Activated naive CD4-positive, alpha-beta T cell treated with anti-CD3 and anti-CD28 coated beads for 36 hours (primary cell): ENCODE measurements at regions not wholly inside any gene's neighbourhood (a gene's known extent, or its start where the extent isn't known, plus 50 kb on each side); places are given as distances from the start of the nearest gene placed in this dataset.
"Not testable (repeated sequence)": the region's sequence is repeated elsewhere in the genome, so short reads cannot be mapped to it uniquely, and the experiment has no call there.

Experiments used
- CTCF ChIA-PET: fragments of 350-600 bp; sonication (Branson Sonifier 250); formaldehyde crosslinking; loops from one replicate; lab custom pipeline; 2021; ENCODE audit warnings: antibody characterized with exemption; lab: Charles Lee
- DNase-seq: peaks from one replicate; pipeline ENCODE4 v3.0.0-alpha.2; 2020
- H3K27ac Mint-ChIP-seq: one replicate; pipeline ENCODE4 v1.8.0; 2021; ENCODE audit warnings: mild to moderate bottlenecking, mixed read lengths
- H3K27me3 Mint-ChIP-seq: one replicate; pipeline ENCODE4 v1.8.0; 2021; ENCODE audit warnings: low read depth, mixed read lengths
- H3K36me3 Mint-ChIP-seq: one replicate; pipeline ENCODE4 v1.8.0; 2021; ENCODE audit warnings: low read depth, mixed read lengths
- H3K4me1 Mint-ChIP-seq: one replicate; pipeline ENCODE4 v1.8.0; 2021; ENCODE audit warnings: low read depth, mixed read lengths
- H3K4me3 Mint-ChIP-seq: one replicate; pipeline ENCODE4 v1.8.0; 2021; ENCODE audit warnings: mild to moderate bottlenecking, moderate library complexity, mixed read lengths
- H3K9me3 Mint-ChIP-seq: one replicate; pipeline ENCODE4 v1.8.0; 2021; ENCODE audit warnings: mixed read lengths
- intact Hi-C: fragments of 100-400 bp; cut with micrococcal nuclease; formaldehyde crosslinking; loops from one replicate; pipeline ENCODE4 v1.15.1; 2023

- DNase-seq, H3K4me3 Mint-ChIP-seq, H3K4me1 Mint-ChIP-seq, H3K36me3 Mint-ChIP-seq, H3K27ac Mint-ChIP-seq, intact Hi-C loops, CTCF ChIA-PET: not testable (repeated sequence)
- peaks cover 23% of the 10 kb centered on the region for H3K9me3 Mint-ChIP-seq
- H3K27me3 Mint-ChIP-seq: peaks cover 36% of the 10 kb centered on the region
Observed at GRCh38 chr21:8987896-8988295, 1533.5 kb upstream of the TPTE start.

- no peaks in the 10 kb centered on the region for H3K4me1 Mint-ChIP-seq
- H3K27me3 Mint-ChIP-seq: peaks cover 44% of the 10 kb centered on the region
- H3K4me3 Mint-ChIP-seq: no peak overlapping the region
- H3K9me3 Mint-ChIP-seq: peaks cover 29% of the 10 kb centered on the region
- no peak overlapping the region for H3K27ac Mint-ChIP-seq
- CTCF ChIA-PET: no interaction called here
- no peak for DNase-seq
- no peaks in the 10 kb centered on the region for H3K36me3 Mint-ChIP-seq
- intact Hi-C loops: no loop called here
Observed at GRCh38 chr21:8988696-8989095, 1532.7 kb upstream of the TPTE start.

- no peak for DNase-seq
- H3K27me3 Mint-ChIP-seq: peaks cover 50% of the 10 kb centered on the region
- CTCF ChIA-PET: no interaction called here
- H3K27ac Mint-ChIP-seq: no peak overlapping the region
- no peaks in the 10 kb centered on the region for H3K36me3 Mint-ChIP-seq
- H3K9me3 Mint-ChIP-seq: peaks cover 32% of the 10 kb centered on the region
- H3K4me1 Mint-ChIP-seq: no peaks in the 10 kb centered on the region
- intact Hi-C loops: no loop called here
- no peak overlapping the region for H3K4me3 Mint-ChIP-seq
Observed at GRCh38 chr21:8989261-8989711, 1532.1 kb upstream of the TPTE start.

- no peak overlapping the region for H3K4me3 Mint-ChIP-seq
- peaks cover 54% of the 10 kb centered on the region for H3K27me3 Mint-ChIP-seq
- DNase-seq: no peak
- no peak overlapping the region for H3K27ac Mint-ChIP-seq
- CTCF ChIA-PET: no interaction called here
- H3K9me3 Mint-ChIP-seq: peaks cover 33% of the 10 kb centered on the region
- intact Hi-C loops: no loop called here
- no peaks in the 10 kb centered on the region for H3K36me3 Mint-ChIP-seq
- no peaks in the 10 kb centered on the region for H3K4me1 Mint-ChIP-seq
Observed at GRCh38 chr21:8989721-8990325, 1531.6 kb upstream of the TPTE start.

- Mint-ChIP-seq H3K4me1 (no peaks in the 10 kb centered on the region), H3K27ac (no peak overlapping the region), H3K9me3 (peaks cover 33% of the 10 kb centered on the region), H3K36me3 (no peaks in the 10 kb centered on the region), H3K4me3 (no peak overlapping the region), H3K27me3 (peaks cover 55% of the 10 kb centered on the region)
- CTCF ChIA-PET: no interaction called here
- intact Hi-C loops: no loop called here
- DNase-seq: no peak
Observed at GRCh38 chr21:8990326-8991087, 1530.9 kb upstream of the TPTE start.

- CTCF ChIA-PET: interaction anchor here (0.7 kb wide), 1 partner anchor 78 kb away, joined by 3 read pairs; no protein-coding TSS in a partner anchor
- no peaks in the 10 kb centered on the region for H3K36me3 Mint-ChIP-seq
- no peaks in the 10 kb centered on the region for H3K4me1 Mint-ChIP-seq
- H3K27ac Mint-ChIP-seq: no peak overlapping the region
- no peak for DNase-seq
- H3K27me3 Mint-ChIP-seq: peaks cover 55% of the 10 kb centered on the region
- no peak overlapping the region for H3K4me3 Mint-ChIP-seq
- peaks cover 33% of the 10 kb centered on the region for H3K9me3 Mint-ChIP-seq
- intact Hi-C loops: no loop called here
Observed at GRCh38 chr21:8991088-8991907, 1530.1 kb upstream of the TPTE start.

- CTCF ChIA-PET: interaction anchor here (0.7 kb wide), 1 partner anchor 77 kb away, joined by 3 read pairs; no protein-coding TSS in a partner anchor
- Mint-ChIP-seq H3K9me3 (peaks cover 33% of the 10 kb centered on the region), H3K27ac (no peak overlapping the region), H3K36me3 (no peaks in the 10 kb centered on the region), H3K4me3 (no peak overlapping the region), H3K27me3 (peaks cover 58% of the 10 kb centered on the region), H3K4me1 (no peaks in the 10 kb centered on the region)
- intact Hi-C loops: no loop called here
- no peak for DNase-seq
Observed at GRCh38 chr21:8991968-8992621, 1529.3 kb upstream of the TPTE start.

GRCh38 chr21:8992731-8993174, 1528.6 kb upstream of the TPTE start:
- Mint-ChIP-seq H3K27ac (no peak overlapping the region), H3K9me3 (peaks cover 33% of the 10 kb centered on the region), H3K4me3 (no peak overlapping the region), H3K27me3 (peaks cover 58% of the 10 kb centered on the region), H3K4me1 (no peaks in the 10 kb centered on the region), H3K36me3 (no peaks in the 10 kb centered on the region)
- CTCF ChIA-PET: no interaction called here
- intact Hi-C loops: no loop called here
- DNase-seq: peak; percentile 30

- Mint-ChIP-seq H3K27me3 (peaks cover 58% of the 10 kb centered on the region), H3K27ac (no peak overlapping the region), H3K4me3 (no peak overlapping the region), H3K36me3 (no peaks in the 10 kb centered on the region), H3K9me3 (peaks cover 33% of the 10 kb centered on the region), H3K4me1 (no peaks in the 10 kb centered on the region)
- CTCF ChIA-PET: no interaction called here
- intact Hi-C loops: no loop called here
- no peak for DNase-seq
Observed at GRCh38 chr21:8993284-8993942, 1528.0 kb upstream of the TPTE start.

- no peaks in the 10 kb centered on the region for H3K4me1 Mint-ChIP-seq
- no peak overlapping the region for H3K4me3 Mint-ChIP-seq
- intact Hi-C loops: no loop called here
- CTCF ChIA-PET: interaction anchor here (1.5 kb wide), 1 partner anchor 25 kb away, joined by 5 read pairs; no protein-coding TSS in a partner anchor
- no peak overlapping the region for H3K27ac Mint-ChIP-seq
- peaks cover 57% of the 10 kb centered on the region for H3K27me3 Mint-ChIP-seq
- DNase-seq: no peak
- H3K36me3 Mint-ChIP-seq: no peaks in the 10 kb centered on the region
- H3K9me3 Mint-ChIP-seq: peaks cover 29% of the 10 kb centered on the region
Observed at GRCh38 chr21:8993943-8994639, 1527.3 kb upstream of the TPTE start.
